ENCODE measurements at regions not wholly inside any gene's neighbourhood (a gene's known extent, or its start where the extent isn't known, plus 50 kb on each side); places are given as distances from the start of the nearest gene placed in this dataset.
"Not testable (repeated sequence)": the region's sequence is repeated elsewhere in the genome, so short reads cannot be mapped to it uniquely, and the experiment has no call there.

- no peak overlapping the region for H3K4me3 ChIP-seq
- H3K27ac ChIP-seq, result no peak overlapping the region
These were observed 248.3 kb upstream of the KCNN2 start for GRCh38 chr5:114113604-114114003.

- Histone ChIP-seq H3K27ac (no peak overlapping the region), H3K4me3 (no peak overlapping the region)
These were observed 244.9 kb upstream of the KCNN2 start for GRCh38 chr5:114116981-114117380.

GRCh38 chr5:114118511-114118910 is 243.4 kb upstream of the KCNN2 start:
- Histone ChIP-seq H3K4me3 (no peak overlapping the region), H3K27ac (no peak overlapping the region)

GRCh38 chr5:114120166-114120565 is 241.7 kb upstream of the KCNN2 start:
- no peak overlapping the region for H3K27ac ChIP-seq
- no peak overlapping the region for H3K4me3 ChIP-seq

GRCh38 chr5:114122852-114123251 is 239.0 kb upstream of the KCNN2 start:
- H3K27ac ChIP-seq, result no peak overlapping the region
- H3K4me3 ChIP-seq, result no peak overlapping the region

- Histone ChIP-seq H3K27ac (no peak overlapping the region), H3K4me3 (no peak overlapping the region)
These were observed 238.2 kb upstream of the KCNN2 start for GRCh38 chr5:114123654-114124053.

- H3K27ac ChIP-seq, result no peak overlapping the region
These were observed 215.5 kb upstream of the KCNN2 start for GRCh38 chr5:114146398-114146797.

GRCh38 chr5:114148253-114148652 is 213.6 kb upstream of the KCNN2 start:
- H3K4me3 ChIP-seq, result no peak overlapping the region
- no peak overlapping the region for H3K27ac ChIP-seq

More at GRCh38 chr5:114146398-114146797, 215.5 kb upstream of the KCNN2 start:
- H3K4me3 ChIP-seq, result no peak overlapping the region

- not testable (repeated sequence) for H3K27ac ChIP-seq, H3K4me3 ChIP-seq
These were observed 213.1 kb upstream of the KCNN2 start for GRCh38 chr5:114148728-114149127.

GRCh38 chr5:114152656-114153360 is 209.1 kb upstream of the KCNN2 start:
- Histone ChIP-seq H3K4me3 (no peak overlapping the region), H3K27ac (no peak overlapping the region)

GRCh38 chr5:114153392-114153791 is 208.5 kb upstream of the KCNN2 start:
- Histone ChIP-seq H3K4me3 (no peak overlapping the region), H3K27ac (no peak overlapping the region)

- H3K27ac ChIP-seq, result no peak overlapping the region
- no peak overlapping the region for H3K4me3 ChIP-seq
These were observed 208.0 kb upstream of the KCNN2 start for GRCh38 chr5:114153833-114154232.

GRCh38 chr5:114166081-114166480 is 195.8 kb upstream of the KCNN2 start:
- no peak overlapping the region for H3K27ac ChIP-seq
- H3K4me3 ChIP-seq, result no peak overlapping the region

GRCh38 chr5:114174131-114174530 is 187.7 kb upstream of the KCNN2 start:
- H3K27ac ChIP-seq, result no peak overlapping the region
- no peak overlapping the region for H3K4me3 ChIP-seq

- Histone ChIP-seq H3K27ac (no peak overlapping the region), H3K4me3 (no peak overlapping the region)
These were observed 187.0 kb upstream of the KCNN2 start for GRCh38 chr5:114174837-114175236.

- Histone ChIP-seq H3K4me3 (no peak overlapping the region), H3K27ac (no peak overlapping the region)
These were observed 185.5 kb upstream of the KCNN2 start for GRCh38 chr5:114176356-114176755.

GRCh38 chr5:114179134-114179533 is 182.7 kb upstream of the KCNN2 start:
- Histone ChIP-seq H3K27ac (no peak overlapping the region), H3K4me3 (no peak overlapping the region)

- Histone ChIP-seq H3K27ac (no peak overlapping the region), H3K4me3 (no peak overlapping the region)
These were observed 177.9 kb upstream of the KCNN2 start for GRCh38 chr5:114184006-114184405.

- Histone ChIP-seq H3K4me3 (no peak overlapping the region), H3K27ac (peak overlapping the region in 2 of 21 experiments; percentile 7 to 13)
These were observed 176.6 kb upstream of the KCNN2 start for GRCh38 chr5:114185274-114185673.

GRCh38 chr5:114191441-114191840 is 170.4 kb upstream of the KCNN2 start:
- Histone ChIP-seq H3K27ac (no peak overlapping the region), H3K4me3 (no peak overlapping the region)

GRCh38 chr5:114192108-114192507 is 169.8 kb upstream of the KCNN2 start:
- Histone ChIP-seq H3K4me3 (no peak overlapping the region), H3K27ac (no peak overlapping the region)

- Histone ChIP-seq H3K27ac (no peak overlapping the region), H3K4me3 (no peak overlapping the region)
These were observed 160.5 kb upstream of the KCNN2 start for GRCh38 chr5:114201332-114201731.

All from skin epidermis (tissue), 12 donors.